A549 (cell line): ENCODE measurements at regions not wholly inside any gene's neighbourhood (a gene's known extent, or its start where the extent isn't known, plus 50 kb on each side); places are given as distances from the start of the nearest gene placed in this dataset.

ENCODE experiments used
- ATAC-seq, 2 experiments: fragments of 200-7000 bp in 1 of 2; fragments of >200 bp in 1 of 2; cut with Nextera tagmentation in 1 of 2; cut with Tn5 transposase in 1 of 2; 3 replicates each; pipeline versions ENCODE4 v1.8.0 to v1.9.1; 2018 to 2020; ENCODE audit warnings: mild to moderate bottlenecking in 1 of 2, moderate library complexity in 1 of 2
- CTCF ChIA-PET: fragments of 300-600 bp; sonication (Branson Sonifier 250); formaldehyde crosslinking; extraction: SDS; loops from one replicate; lab custom pipeline; 2021; ENCODE audit warnings: antibody characterized with exemption, inconsistent platforms; lab: Yijun Ruan, JAX
- POLR2A ChIA-PET: fragments of 350-600 bp; formaldehyde crosslinking; extraction: SDS; loops from one replicate; lab custom pipeline; 2021; ENCODE audit warnings: antibody characterized with exemption, inconsistent platforms; lab: Yijun Ruan, JAX
- DNase-seq, 2 experiments: peaks; one replicate each; pipeline versions ENCODE4 v3.0.0 to v3.0.0-alpha.2; 2011 to 2016; ENCODE audit warnings: low read depth in 1 of 2, low spot score in 1 of 2
- FAIRE-seq: peaks from 2 replicates; lab custom pipeline; 2011; peaks lifted over from hg19 to GRCh38; lab: Jason Lieb, UNC
- H3K27ac ChIP-seq, 2 experiments: fragments of >200 bp; sonication (Bioruptor Twin); formaldehyde crosslinking; 3 replicates each; pipeline ENCODE4 v1.5.1; 2016 to 2017
- H3K4me1 ChIP-seq: fragments of >200 bp; sonication (Bioruptor Twin); formaldehyde crosslinking; 3 replicates; pipeline ENCODE4 v1.6.1; 2016
- H3K4me2 ChIP-seq: fragments of >200 bp; sonication (Bioruptor Twin); formaldehyde crosslinking; 3 replicates; pipeline ENCODE4 v1.6.1; 2016
- H3K4me3 ChIP-seq: fragments of >200 bp; sonication (Bioruptor Twin); formaldehyde crosslinking; 3 replicates; pipeline ENCODE4 v1.5.1; 2016
- H3K9me3 ChIP-seq: fragments of >200 bp; sonication (Bioruptor Twin); formaldehyde crosslinking; 3 replicates; pipeline ENCODE4 v1.6.1; 2016
- BHLHE40 ChIP-seq: IDR thresholded peaks from 2 replicates; pipeline ENCODE4 v1.6.1; 2012; ENCODE audit warnings: low read depth, low read length, inconsistent platforms
- CBX2 ChIP-seq: fragments of 200-600 bp; sonication (generic); IDR thresholded peaks from 2 replicates; pipeline ENCODE4 v1.6.1; 2016; ENCODE audit warnings: low read depth, mild to moderate bottlenecking, borderline replicate concordance
- CBX8 ChIP-seq: fragments of 200-600 bp; sonication (generic); IDR thresholded peaks from 2 replicates; pipeline ENCODE4 v1.6.1; 2016
- CHD2 ChIP-seq: fragments of 150-350 bp; IDR thresholded peaks from 2 replicates; pipeline ENCODE4 v1.6.1; 2014; ENCODE audit warnings: low read length; ENCODE audit not compliant: partially characterized antibody
- CHD4 ChIP-seq: fragments of 200-600 bp; sonication (generic); IDR thresholded peaks from 2 replicates; pipeline ENCODE4 v1.6.1; 2016; ENCODE audit warnings: antibody characterized with exemption, mild to moderate bottlenecking, borderline replicate concordance
- EHF ChIP-seq: fragments of 250-450 bp; sonication (Bioruptor Pico); IDR thresholded peaks from 2 replicates; pipeline ENCODE4 v1.5.0; 2020; ENCODE audit warnings: mild to moderate bottlenecking
- ESRRA ChIP-seq: fragments of 150-350 bp; IDR thresholded peaks from 2 replicates; pipeline ENCODE4 v1.6.1; 2014; ENCODE audit warnings: mild to moderate bottlenecking, low read length, borderline replicate concordance
- FOSB ChIP-seq: fragments of 250-450 bp; sonication (Bioruptor Pico); IDR thresholded peaks from 2 replicates; pipeline ENCODE4 v1.5.0; 2020; ENCODE audit warnings: mild to moderate bottlenecking, moderate library complexity
- FOSL2 ChIP-seq, 2 experiments: fragments of 450-650 bp in 1 of 2; fragments of >200 bp in 1 of 2; sonication (Bioruptor Twin) in 1 of 2; formaldehyde crosslinking; IDR thresholded peaks; 2 replicates each; pipeline versions ENCODE4 v1.5.0 to v1.6.1; 2016 to 2020; ENCODE audit warnings: mild to moderate bottlenecking in 1 of 2, moderate library complexity in 1 of 2
- HEYL ChIP-seq: fragments of 250-450 bp; sonication (Bioruptor Pico); IDR thresholded peaks from 2 replicates; pipeline ENCODE4 v1.8.0; 2021; ENCODE audit warnings: mild to moderate bottlenecking, moderate library complexity
- HOXA7 ChIP-seq: fragments of 250-450 bp; sonication (Bioruptor Pico); IDR thresholded peaks from 2 replicates; pipeline ENCODE4 v1.5.0; 2020; ENCODE audit warnings: mild to moderate bottlenecking, moderate library complexity
- HOXB13 ChIP-seq: fragments of 250-450 bp; sonication (Bioruptor Pico); IDR thresholded peaks from 2 replicates; pipeline ENCODE4 v1.5.0; 2020; ENCODE audit warnings: low read depth, mild to moderate bottlenecking, moderate library complexity
- HOXB5 ChIP-seq: fragments of 250-450 bp; sonication (Bioruptor Pico); IDR thresholded peaks from 2 replicates; pipeline ENCODE4 v1.5.0; 2020; ENCODE audit warnings: mild to moderate bottlenecking, moderate library complexity
- JUN ChIP-seq, 2 experiments: fragments of >200 bp; sonication (Bioruptor Twin); formaldehyde crosslinking; IDR thresholded peaks; 2 replicates in 1 of 2; 3 replicates in 1 of 2; pipeline ENCODE4 v1.6.1; 2016 to 2017
- KDM5A ChIP-seq: fragments of 200-600 bp; sonication (generic); IDR thresholded peaks from 2 replicates; pipeline ENCODE4 v1.6.1; 2016; ENCODE audit warnings: antibody characterized with exemption, mild to moderate bottlenecking
- MAZ ChIP-seq: fragments of 150-350 bp; IDR thresholded peaks from 2 replicates; pipeline ENCODE4 v1.6.1; 2014; ENCODE audit warnings: antibody characterized with exemption, low read depth, low read length, borderline replicate concordance
- MYC ChIP-seq: IDR thresholded peaks from 2 replicates; pipeline ENCODE4 v1.6.1; 2012; ENCODE audit warnings: mild to moderate bottlenecking, inconsistent platforms, low read length, improper control_type of control experiment, borderline replicate concordance
- NR3C1 ChIP-seq: fragments of >200 bp; sonication (Bioruptor Twin); formaldehyde crosslinking; IDR thresholded peaks from 3 replicates; pipeline ENCODE4 v1.6.1; 2017
- RAD21 ChIP-seq, 2 experiments: fragments of >200 bp in 1 of 2; sonication (Bioruptor Twin) in 1 of 2; formaldehyde crosslinking in 1 of 2; IDR thresholded peaks in 1 of 2; conservative IDR thresholded peaks in 1 of 2; 2 replicates in 1 of 2; 3 replicates in 1 of 2; pipeline ENCODE4 v1.6.1; 2012 to 2018; ENCODE audit warnings: inconsistent platforms in 1 of 2
- RARB ChIP-seq: fragments of 250-450 bp; sonication (Bioruptor Pico); IDR thresholded peaks from 2 replicates; pipeline ENCODE4 v1.8.0; 2021; ENCODE audit warnings: mild to moderate bottlenecking, moderate library complexity
- TFCP2L1 ChIP-seq: fragments of 250-450 bp; sonication (Bioruptor Pico); IDR thresholded peaks from 2 replicates; pipeline ENCODE4 v1.5.0; 2021; ENCODE audit warnings: mild to moderate bottlenecking
- TP53 ChIP-seq: fragments of 250-450 bp; sonication (Bioruptor Pico); IDR thresholded peaks from 2 replicates; pipeline ENCODE4 v1.5.0; 2021; ENCODE audit warnings: mild to moderate bottlenecking, moderate library complexity
- WGBS: methylation state at CpG from one replicate; pipeline ENCODE4 v1.1.6; 2017; ENCODE audit errors: missing lambda C conversion rate; 5-methylcytosine and 5-hydroxymethylcytosine counted together
- TF ChIP-seq, protein P1 (sequence below): IDR thresholded peaks from 2 replicates; pipeline ENCODE4 v1.6.1; 2012
- TF ChIP-seq, protein P2 (sequence below): fragments of 150-350 bp; IDR thresholded peaks from 2 replicates; pipeline ENCODE4 v1.6.1; 2014; ENCODE audit warnings: low read depth, mild to moderate bottlenecking, low read length
- TF ChIP-seq, protein P3 (sequence below): fragments of >200 bp; sonication (Bioruptor Twin); formaldehyde crosslinking; IDR thresholded peaks from 3 replicates; pipeline ENCODE4 v1.5.1; 2016
- TF ChIP-seq, protein P4 (sequence below): fragments of 250-450 bp; sonication (Bioruptor Pico); IDR thresholded peaks from 2 replicates; pipeline ENCODE4 v1.5.0; 2021; ENCODE audit warnings: mild to moderate bottlenecking, moderate library complexity, borderline replicate concordance

DNA sequence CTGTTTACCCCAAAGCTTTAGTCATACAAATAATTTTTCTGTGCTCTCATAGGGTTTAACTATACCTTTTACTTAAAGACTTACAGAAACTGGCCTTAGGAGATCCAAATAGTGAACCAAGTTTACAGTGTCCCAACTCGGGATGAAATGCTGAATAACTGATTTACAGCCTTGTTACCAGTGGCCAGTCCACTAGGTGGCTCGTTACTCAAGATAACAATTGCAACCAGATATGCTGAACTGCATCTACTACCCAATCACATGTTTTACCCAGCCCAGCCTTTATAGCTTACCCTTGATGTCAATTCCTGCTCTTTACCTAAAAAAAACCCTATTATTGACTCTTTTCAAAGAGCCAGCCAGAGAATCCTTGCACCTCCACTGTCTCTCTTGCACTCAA is 1148.8 kb upstream of the ADGRL4 start:
- peak in 1 of 2 experiments; percentile 11 for DNase-seq
- no peak overlapping the region for H3K4me3 ChIP-seq
- H3K4me1 ChIP-seq = no peaks in the 10 kb centered on the region
- POLR2A ChIA-PET = interaction anchor here (0.6 kb wide), 1 partner anchor 1315 kb away, joined by 3 read pairs; no protein-coding TSS in a partner anchor
- TF ChIP-seq ESRRA = no peak
- TF ChIP-seq, protein P1, sequence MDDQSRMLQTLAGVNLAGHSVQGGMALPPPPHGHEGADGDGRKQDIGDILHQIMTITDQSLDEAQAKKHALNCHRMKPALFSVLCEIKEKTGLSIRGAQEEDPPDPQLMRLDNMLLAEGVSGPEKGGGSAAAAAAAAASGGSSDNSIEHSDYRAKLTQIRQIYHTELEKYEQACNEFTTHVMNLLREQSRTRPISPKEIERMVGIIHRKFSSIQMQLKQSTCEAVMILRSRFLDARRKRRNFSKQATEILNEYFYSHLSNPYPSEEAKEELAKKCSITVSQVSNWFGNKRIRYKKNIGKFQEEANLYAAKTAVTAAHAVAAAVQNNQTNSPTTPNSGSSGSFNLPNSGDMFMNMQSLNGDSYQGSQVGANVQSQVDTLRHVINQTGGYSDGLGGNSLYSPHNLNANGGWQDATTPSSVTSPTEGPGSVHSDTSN = no peak
- TF ChIP-seq RAD21 (conservative IDR thresholded peaks at IDR 0.05 in 1 of 2, IDR thresholded peaks at IDR 0.05 in 1 of 2) = 0 out of 5 replicates have a peak, but pooled peaks of 1 of the 2 experiments have one; percentile 12
- no peaks in the 10 kb centered on the region for H3K9me3 ChIP-seq
- no peak overlapping the region for H3K4me2 ChIP-seq
- 0 out of 6 replicates have a peak, but pooled peaks of 1 of the 2 experiments have one; percentile 50 for ATAC-seq
- CTCF ChIA-PET = no interaction called here
- WGBS = 3% methylated on average over 2 of the region's 2 CpGs
- no peak overlapping the region for H3K27ac ChIP-seq
- FAIRE-seq = no peak

DNA sequence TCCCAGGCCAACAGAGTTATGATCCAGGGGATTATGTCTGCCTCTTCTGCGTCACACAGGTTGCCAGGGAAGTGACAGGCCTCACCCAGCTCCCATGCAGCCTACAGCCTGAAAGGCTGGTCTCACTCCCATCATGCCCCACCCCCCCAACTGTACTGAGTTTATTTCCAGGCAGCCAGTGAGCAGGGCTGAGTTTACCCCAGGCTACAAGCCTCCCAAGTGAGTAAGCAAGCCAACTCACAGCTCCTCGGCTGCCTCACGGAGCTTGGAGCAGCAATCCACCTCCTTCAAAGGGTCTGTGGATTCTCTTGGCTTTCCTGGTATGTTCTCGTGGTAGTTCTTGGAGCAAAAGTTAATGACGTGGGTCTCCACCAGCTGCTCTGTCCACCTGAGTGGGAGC is 1147.6 kb upstream of the ADGRL4 start:
- TF ChIP-seq CHD4 (no peak), FOSL2 (IDR thresholded peaks at IDR 0.05) (no peak), FOSL2 (CRISPR knock-in tag; IDR thresholded peaks at IDR 0.05) (no peak), TFCP2L1 (CRISPR knock-in tag) (no peak), EHF (CRISPR knock-in tag) (no peak), JUN (IDR thresholded peaks at IDR 0.05) (no peak), CBX8 (no peak), HOXA7 (CRISPR knock-in tag) (no peak), BHLHE40 (no peak), HEYL (no peak), NR3C1 (no peak), MAZ (no peak), HOXB13 (CRISPR knock-in tag) (no peak), MYC (no peak), KDM5A (no peak), HOXB5 (CRISPR knock-in tag) (no peak), FOSB (no peak)
- TF ChIP-seq, protein P2, sequence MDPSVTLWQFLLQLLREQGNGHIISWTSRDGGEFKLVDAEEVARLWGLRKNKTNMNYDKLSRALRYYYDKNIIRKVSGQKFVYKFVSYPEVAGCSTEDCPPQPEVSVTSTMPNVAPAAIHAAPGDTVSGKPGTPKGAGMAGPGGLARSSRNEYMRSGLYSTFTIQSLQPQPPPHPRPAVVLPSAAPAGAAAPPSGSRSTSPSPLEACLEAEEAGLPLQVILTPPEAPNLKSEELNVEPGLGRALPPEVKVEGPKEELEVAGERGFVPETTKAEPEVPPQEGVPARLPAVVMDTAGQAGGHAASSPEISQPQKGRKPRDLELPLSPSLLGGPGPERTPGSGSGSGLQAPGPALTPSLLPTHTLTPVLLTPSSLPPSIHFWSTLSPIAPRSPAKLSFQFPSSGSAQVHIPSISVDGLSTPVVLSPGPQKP = no peak
- TF ChIP-seq, all 56 proteins: peak for 0
- no peaks in the 10 kb centered on the region for H3K9me3 ChIP-seq
- no peak overlapping the region for H3K27ac ChIP-seq
- ATAC-seq (no peak), FAIRE-seq (no peak), DNase-seq (no peak)
- no peak overlapping the region for H3K4me2 ChIP-seq
- 39% methylated on average over 4 of the region's 5 CpGs for WGBS
- POLR2A ChIA-PET = no interaction called here
- no peak overlapping the region for H3K4me3 ChIP-seq
- H3K4me1 ChIP-seq = no peaks in the 10 kb centered on the region
- CTCF ChIA-PET = no interaction called here

DNA sequence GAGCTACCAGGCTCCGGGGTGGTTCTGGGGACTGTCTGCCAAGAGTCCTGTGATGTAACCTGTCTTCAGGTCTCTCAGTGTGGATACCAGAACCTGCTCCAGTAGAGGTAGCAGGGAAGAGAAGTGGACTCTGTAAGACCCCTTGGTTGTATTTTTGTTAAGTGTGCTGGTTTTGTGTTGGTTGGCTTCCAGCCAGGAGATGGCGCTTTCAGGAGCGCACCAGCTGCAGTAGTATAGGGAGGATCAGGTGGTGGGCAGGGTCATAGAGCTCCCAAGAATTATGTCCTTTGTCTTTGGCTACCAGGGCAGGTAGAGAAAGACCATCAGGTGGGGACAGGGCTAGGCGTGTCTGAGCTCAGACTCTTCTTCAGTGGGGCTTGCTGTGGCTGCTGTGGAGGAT is 1147.2 kb upstream of the ADGRL4 start:
- POLR2A ChIA-PET = no interaction called here
- TF ChIP-seq RARB (CRISPR knock-in tag) (no peak), TP53 (CRISPR knock-in tag) (no peak), MYC (no peak), CBX2 (no peak), CHD2 (no peak), HOXB5 (CRISPR knock-in tag) (no peak), HOXB13 (CRISPR knock-in tag) (no peak)
- TF ChIP-seq, protein P3, sequence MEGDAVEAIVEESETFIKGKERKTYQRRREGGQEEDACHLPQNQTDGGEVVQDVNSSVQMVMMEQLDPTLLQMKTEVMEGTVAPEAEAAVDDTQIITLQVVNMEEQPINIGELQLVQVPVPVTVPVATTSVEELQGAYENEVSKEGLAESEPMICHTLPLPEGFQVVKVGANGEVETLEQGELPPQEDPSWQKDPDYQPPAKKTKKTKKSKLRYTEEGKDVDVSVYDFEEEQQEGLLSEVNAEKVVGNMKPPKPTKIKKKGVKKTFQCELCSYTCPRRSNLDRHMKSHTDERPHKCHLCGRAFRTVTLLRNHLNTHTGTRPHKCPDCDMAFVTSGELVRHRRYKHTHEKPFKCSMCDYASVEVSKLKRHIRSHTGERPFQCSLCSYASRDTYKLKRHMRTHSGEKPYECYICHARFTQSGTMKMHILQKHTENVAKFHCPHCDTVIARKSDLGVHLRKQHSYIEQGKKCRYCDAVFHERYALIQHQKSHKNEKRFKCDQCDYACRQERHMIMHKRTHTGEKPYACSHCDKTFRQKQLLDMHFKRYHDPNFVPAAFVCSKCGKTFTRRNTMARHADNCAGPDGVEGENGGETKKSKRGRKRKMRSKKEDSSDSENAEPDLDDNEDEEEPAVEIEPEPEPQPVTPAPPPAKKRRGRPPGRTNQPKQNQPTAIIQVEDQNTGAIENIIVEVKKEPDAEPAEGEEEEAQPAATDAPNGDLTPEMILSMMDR = no peak
- TF ChIP-seq, protein P4, sequence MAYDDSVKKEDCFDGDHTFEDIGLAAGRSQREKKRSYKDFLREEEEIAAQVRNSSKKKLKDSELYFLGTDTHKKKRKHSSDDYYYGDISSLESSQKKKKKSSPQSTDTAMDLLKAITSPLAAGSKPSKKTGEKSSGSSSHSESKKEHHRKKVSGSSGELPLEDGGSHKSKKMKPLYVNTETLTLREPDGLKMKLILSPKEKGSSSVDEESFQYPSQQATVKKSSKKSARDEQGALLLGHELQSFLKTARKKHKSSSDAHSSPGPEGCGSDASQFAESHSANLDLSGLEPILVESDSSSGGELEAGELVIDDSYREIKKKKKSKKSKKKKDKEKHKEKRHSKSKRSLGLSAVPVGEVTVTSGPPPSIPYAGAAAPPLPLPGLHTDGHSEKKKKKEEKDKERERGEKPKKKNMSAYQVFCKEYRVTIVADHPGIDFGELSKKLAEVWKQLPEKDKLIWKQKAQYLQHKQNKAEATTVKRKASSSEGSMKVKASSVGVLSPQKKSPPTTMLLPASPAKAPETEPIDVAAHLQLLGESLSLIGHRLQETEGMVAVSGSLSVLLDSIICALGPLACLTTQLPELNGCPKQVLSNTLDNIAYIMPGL (CRISPR knock-in tag) = no peak

More for the DNA sequence above, 1147.2 kb upstream of the ADGRL4 start:
- Histone ChIP-seq H3K4me3 (no peak overlapping the region), H3K4me2 (no peak overlapping the region), H3K9me3 (no peaks in the 10 kb centered on the region), H3K27ac (no peak overlapping the region), H3K4me1 (no peaks in the 10 kb centered on the region)
- FAIRE-seq (no peak), ATAC-seq (no peak), DNase-seq (no peak)
- WGBS = 55% methylated on average over 3 of the region's 4 CpGs
- CTCF ChIA-PET = no interaction called here
